HUES64 (cell line): ENCODE measurements at regions not wholly inside any gene's neighbourhood (a gene's known extent, or its start where the extent isn't known, plus 50 kb on each side); places are given as distances from the start of the nearest gene placed in this dataset.

Experiments used
- H3K27ac ChIP-seq: 2 replicates; pipeline ENCODE4 v1.7.0; 2013; ENCODE audit warnings: low read depth, low read length, inconsistent platforms
- H3K27me3 ChIP-seq: 2 replicates; pipeline ENCODE4 v1.6.1; 2013; ENCODE audit warnings: mild to moderate bottlenecking, low read length; ENCODE audit not compliant: insufficient read depth
- H3K36me3 ChIP-seq: 2 replicates; pipeline ENCODE4 v1.6.1; 2013; ENCODE audit warnings: mild to moderate bottlenecking, low read length; ENCODE audit not compliant: insufficient read depth
- H3K4me1 ChIP-seq: 2 replicates; pipeline ENCODE4 v1.6.1; 2013; ENCODE audit warnings: mild to moderate bottlenecking, low read length, moderate library complexity; ENCODE audit not compliant: insufficient read depth
- H3K4me3 ChIP-seq: 2 replicates; pipeline ENCODE4 v1.5.1; 2013; ENCODE audit warnings: mild to moderate bottlenecking, low read length, moderate library complexity
- H3K9ac ChIP-seq: 2 replicates; pipeline ENCODE4 v1.6.1; 2013; ENCODE audit warnings: mild to moderate bottlenecking, low read depth, low read length
- H3K9me3 ChIP-seq: 2 replicates; pipeline ENCODE4 v1.6.1; 2013; ENCODE audit warnings: low read depth, low read length; ENCODE audit not compliant: insufficient read depth
- WGBS: fragments of 150-250, 120-280 bp; methylation state at CpG from one replicate; pipeline ENCODE4 v1.1.7; 2013; ENCODE audit warnings: missing lambda C conversion rate; 5-methylcytosine and 5-hydroxymethylcytosine counted together

- Histone ChIP-seq H3K36me3 (no peaks in the 10 kb centered on the region), H3K9me3 (peaks cover 26% of the 10 kb centered on the region), H3K9ac (no peak overlapping the region), H3K27me3 (no peaks in the 10 kb centered on the region), H3K27ac (no peak overlapping the region), H3K4me1 (no peaks in the 10 kb centered on the region), H3K4me3 (no peak overlapping the region)
- 99% methylated on average over 8 of the region's 8 CpGs for WGBS
Observed at GRCh38 chr2:12219761-12220160, 473.3 kb downstream of the LPIN1 start.

GRCh38 chr2:12221584-12221983, 475.2 kb downstream of the LPIN1 start:
- WGBS, result 84% methylated on average over 2 of the region's 2 CpGs
- peaks cover 32% of the 10 kb centered on the region for H3K9me3 ChIP-seq
- no peak overlapping the region for H3K27ac ChIP-seq
- H3K4me3 ChIP-seq, result no peak overlapping the region
- no peaks in the 10 kb centered on the region for H3K4me1 ChIP-seq
- no peaks in the 10 kb centered on the region for H3K27me3 ChIP-seq
- no peaks in the 10 kb centered on the region for H3K36me3 ChIP-seq
- H3K9ac ChIP-seq, result no peak overlapping the region

GRCh38 chr2:12222554-12222953, 476.1 kb downstream of the LPIN1 start:
- Histone ChIP-seq H3K27me3 (no peaks in the 10 kb centered on the region), H3K36me3 (no peaks in the 10 kb centered on the region), H3K9ac (no peak overlapping the region), H3K4me1 (no peaks in the 10 kb centered on the region), H3K4me3 (no peak overlapping the region), H3K9me3 (peaks cover 32% of the 10 kb centered on the region), H3K27ac (no peak overlapping the region)
- 85% methylated on average over 1 of the region's 1 CpG for WGBS

GRCh38 chr2:12223732-12224131, 477.3 kb downstream of the LPIN1 start:
- no peaks in the 10 kb centered on the region for H3K36me3 ChIP-seq
- no peaks in the 10 kb centered on the region for H3K4me1 ChIP-seq
- WGBS, result 95% methylated on average over 6 of the region's 6 CpGs
- H3K9ac ChIP-seq, result no peak overlapping the region
- peaks cover 32% of the 10 kb centered on the region for H3K9me3 ChIP-seq
- H3K4me3 ChIP-seq, result no peak overlapping the region
- no peak overlapping the region for H3K27ac ChIP-seq
- H3K27me3 ChIP-seq, result no peaks in the 10 kb centered on the region

- Histone ChIP-seq H3K27me3 (no peaks in the 10 kb centered on the region), H3K9me3 (peaks cover 32% of the 10 kb centered on the region), H3K4me3 (no peak overlapping the region), H3K36me3 (no peaks in the 10 kb centered on the region), H3K9ac (no peak overlapping the region), H3K4me1 (no peaks in the 10 kb centered on the region), H3K27ac (no peak overlapping the region)
Observed at GRCh38 chr2:12226653-12227052, 480.2 kb downstream of the LPIN1 start.

GRCh38 chr2:12227941-12228608, 481.6 kb downstream of the LPIN1 start:
- Histone ChIP-seq H3K4me3 (no peak overlapping the region), H3K27me3 (no peaks in the 10 kb centered on the region), H3K9ac (no peak overlapping the region), H3K27ac (no peak overlapping the region), H3K9me3 (peaks cover 23% of the 10 kb centered on the region), H3K4me1 (no peaks in the 10 kb centered on the region), H3K36me3 (no peaks in the 10 kb centered on the region)
- 98% methylated on average over 3 of the region's 4 CpGs for WGBS

- Histone ChIP-seq H3K9ac (no peak overlapping the region), H3K36me3 (no peaks in the 10 kb centered on the region), H3K4me3 (no peak overlapping the region), H3K4me1 (no peaks in the 10 kb centered on the region), H3K9me3 (no peaks in the 10 kb centered on the region), H3K27me3 (no peaks in the 10 kb centered on the region), H3K27ac (no peak overlapping the region)
- WGBS, result 100% methylated on average over 1 of the region's 2 CpGs
Observed at GRCh38 chr2:12231288-12231687, 484.9 kb downstream of the LPIN1 start.

GRCh38 chr2:12232876-12233275, 483.9 kb upstream of the TRIB2 start:
- H3K4me1 ChIP-seq, result no peaks in the 10 kb centered on the region
- no peak overlapping the region for H3K9ac ChIP-seq
- H3K4me3 ChIP-seq, result no peak overlapping the region
- H3K9me3 ChIP-seq, result no peaks in the 10 kb centered on the region
- 92% methylated on average over 1 of the region's 3 CpGs for WGBS
- no peak overlapping the region for H3K27ac ChIP-seq
- no peaks in the 10 kb centered on the region for H3K27me3 ChIP-seq
- H3K36me3 ChIP-seq, result no peaks in the 10 kb centered on the region

- Histone ChIP-seq H3K9me3 (no peaks in the 10 kb centered on the region), H3K27me3 (no peaks in the 10 kb centered on the region), H3K9ac (no peak overlapping the region), H3K27ac (no peak overlapping the region), H3K36me3 (no peaks in the 10 kb centered on the region), H3K4me3 (no peak overlapping the region), H3K4me1 (no peaks in the 10 kb centered on the region)
- WGBS, result 82% methylated on average over 4 of the region's 4 CpGs
Observed at GRCh38 chr2:12236136-12236844, 480.4 kb upstream of the TRIB2 start.

GRCh38 chr2:12240206-12240605, 476.5 kb upstream of the TRIB2 start:
- H3K4me1 ChIP-seq, result no peaks in the 10 kb centered on the region
- no peak overlapping the region for H3K9ac ChIP-seq
- no peaks in the 10 kb centered on the region for H3K36me3 ChIP-seq
- H3K27me3 ChIP-seq, result no peaks in the 10 kb centered on the region
- H3K27ac ChIP-seq, result no peak overlapping the region
- no peaks in the 10 kb centered on the region for H3K9me3 ChIP-seq
- H3K4me3 ChIP-seq, result no peak overlapping the region

- Histone ChIP-seq H3K27me3 (no peaks in the 10 kb centered on the region), H3K4me3 (no peak overlapping the region), H3K9ac (no peak overlapping the region), H3K9me3 (no peaks in the 10 kb centered on the region), H3K36me3 (no peaks in the 10 kb centered on the region), H3K27ac (no peak overlapping the region), H3K4me1 (no peaks in the 10 kb centered on the region)
- WGBS, result 95% methylated on average over 2 of the region's 2 CpGs
Observed at GRCh38 chr2:12243381-12243780, 473.4 kb upstream of the TRIB2 start.
